ENCODE measurements at regions not wholly inside any gene's neighbourhood (a gene's known extent, or its start where the extent isn't known, plus 50 kb on each side); places are given as distances from the start of the nearest gene placed in this dataset.
"Not testable (repeated sequence)": the region's sequence is repeated elsewhere in the genome, so short reads cannot be mapped to it uniquely, and the experiment has no call there.

DNA sequence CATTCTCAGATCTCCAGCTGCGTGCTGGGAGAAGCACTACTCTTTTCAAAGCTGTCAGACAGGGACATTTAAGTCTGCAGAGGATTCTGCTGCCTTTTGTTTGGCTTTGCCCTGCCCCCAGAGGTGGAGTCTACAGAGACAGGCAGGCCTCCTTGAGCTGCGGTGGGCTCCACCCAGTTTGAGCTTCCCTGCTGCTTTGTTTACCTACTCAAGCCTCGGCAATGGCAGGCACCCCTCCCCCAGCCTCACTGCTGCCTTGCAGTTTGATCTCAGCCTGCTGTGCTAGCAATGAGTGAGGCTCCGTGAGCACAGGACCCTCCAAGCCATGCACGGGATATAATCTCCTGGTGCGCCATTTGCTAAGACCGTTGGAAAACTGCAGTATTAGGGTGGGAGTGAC lies 518.8 kb upstream of the NRP1 start:
- TF ChIP-seq ZNF274 (IDR thresholded peaks at IDR 0.05; ENCODE audit: low read depth, low read length); YY1 (IDR thresholded peaks at IDR 0.05; ENCODE audit: insufficient read depth, insufficient read length): not testable (repeated sequence)

Data from NT2/D1 (cell line).